Fibroblast of lung (primary cell): ENCODE measurements at regions not wholly inside any gene's neighbourhood (a gene's known extent, or its start where the extent isn't known, plus 50 kb on each side); places are given as distances from the start of the nearest gene placed in this dataset.

ENCODE experiments used
- DNase-seq, 2 donors: peaks; one replicate each; pipeline versions ENCODE4 v3.0.0 to v3.0.0-alpha.2; 2010; ENCODE audit warnings: low read depth in 2 of 2
- H2AFZ ChIP-seq: 2 replicates; pipeline ENCODE4 v1.5.1; 2012; ENCODE audit warnings: low read length, control low read depth, inconsistent platforms
- H3K27ac ChIP-seq: 2 replicates; pipeline ENCODE4 v1.5.1; 2011; ENCODE audit warnings: low read length, control low read depth; ENCODE audit not compliant: insufficient read depth
- H3K27me3 ChIP-seq: 2 replicates; pipeline ENCODE4 v1.5.1; 2011; ENCODE audit warnings: mild to moderate bottlenecking, low read length; ENCODE audit not compliant: control insufficient read depth, insufficient read depth
- H3K36me3 ChIP-seq: 2 replicates; pipeline ENCODE4 v1.5.1; 2011; ENCODE audit warnings: low read length; ENCODE audit not compliant: control insufficient read depth, insufficient read depth
- H3K4me1 ChIP-seq: 2 replicates; pipeline ENCODE4 v1.5.1; 2011; ENCODE audit warnings: low read length; ENCODE audit not compliant: control insufficient read depth, insufficient read depth; ENCODE audit errors: extremely low read depth
- H3K4me2 ChIP-seq: 2 replicates; pipeline ENCODE4 v1.5.1; 2011; ENCODE audit warnings: low read length, control low read depth; ENCODE audit not compliant: insufficient read depth; ENCODE audit errors: extremely low read depth
- H3K4me3 ChIP-seq, 4 experiments: fragments of 200-600 bp in 1 of 4; sonication (generic) in 1 of 4; replicated peaks in 1 of 4; 2 replicates each; pipeline ENCODE4 v1.5.1; 2011 to 2016; ENCODE audit warnings: low read length in 4 of 4, low read depth in 3 of 4, mild to moderate bottlenecking in 3 of 4, control low read depth in 2 of 4, inconsistent platforms in 1 of 4, mixed read lengths in 1 of 4; ENCODE audit not compliant: insufficient read depth in 1 of 4; ENCODE audit errors: control extremely low read depth in 1 of 4
- H3K79me2 ChIP-seq: 2 replicates; pipeline ENCODE4 v1.5.1; 2012; ENCODE audit warnings: mild to moderate bottlenecking, low read length, inconsistent platforms; ENCODE audit not compliant: control insufficient read depth, insufficient read depth
- H3K9ac ChIP-seq: 2 replicates; pipeline ENCODE4 v1.5.1; 2011; ENCODE audit warnings: mild to moderate bottlenecking, low read length, control low read depth; ENCODE audit not compliant: insufficient read depth
- H3K9me3 ChIP-seq: 2 replicates; pipeline ENCODE4 v1.5.1; 2012; ENCODE audit warnings: low read depth, low read length; ENCODE audit not compliant: control insufficient read depth, insufficient read depth
- H4K20me1 ChIP-seq: 2 replicates; pipeline ENCODE4 v1.5.1; 2011; ENCODE audit warnings: low read length; ENCODE audit not compliant: control insufficient read depth, insufficient read depth; ENCODE audit errors: extremely low read depth
- CTCF ChIP-seq, 2 donors: IDR thresholded peaks in 1 of 2; conservative IDR thresholded peaks in 1 of 2; 1 replicate in 1 of 2; 2 replicates in 1 of 2; pipeline ENCODE4 v1.5.1; 2011 to 2012; ENCODE audit warnings: low read length in 2 of 2, control low read depth in 1 of 2, inconsistent platforms in 1 of 2, low read depth in 1 of 2, mild to moderate bottlenecking in 1 of 2
- EZH2 ChIP-seq: IDR thresholded peaks from 2 replicates; pipeline ENCODE4 v1.5.1; 2012; ENCODE audit warnings: low read length, control low read depth, mild to moderate bottlenecking; ENCODE audit errors: missing control alignments

GRCh38 chr21:35430260-35430659 is 381.2 kb upstream of the RUNX1 start:
- Histone ChIP-seq H3K9ac (no peak overlapping the region), H3K4me2 (no peak overlapping the region), H2AFZ (no peak overlapping the region), H3K9me3 (no peaks in the 10 kb centered on the region), H3K27ac (no peak overlapping the region), H3K36me3 (no peaks in the 10 kb centered on the region), H4K20me1 (no peaks in the 10 kb centered on the region), H3K79me2 (no peaks in the 10 kb centered on the region), H3K4me3 (no peak overlapping the region), H3K4me1 (no peaks in the 10 kb centered on the region), H3K27me3 (no peaks in the 10 kb centered on the region)
- no peak for DNase-seq
- no peak for TF ChIP-seq CTCF (conservative IDR thresholded peaks at IDR 0.05 in 1 of 2, IDR thresholded peaks at IDR 0.05 in 1 of 2; ENCODE audit: low read depth in 1 of 2, low read length in 2 of 2)
- no peak for TF ChIP-seq EZH2

- Histone ChIP-seq H3K4me1 (no peaks in the 10 kb centered on the region), H4K20me1 (no peaks in the 10 kb centered on the region), H3K27ac (no peak overlapping the region), H3K9me3 (no peaks in the 10 kb centered on the region), H3K4me2 (no peak overlapping the region), H2AFZ (no peak overlapping the region), H3K79me2 (no peaks in the 10 kb centered on the region), H3K4me3 (no peak overlapping the region), H3K9ac (no peak overlapping the region), H3K36me3 (no peaks in the 10 kb centered on the region), H3K27me3 (no peaks in the 10 kb centered on the region)
- DNase-seq: no peak
- TF ChIP-seq CTCF (conservative IDR thresholded peaks at IDR 0.05 in 1 of 2, IDR thresholded peaks at IDR 0.05 in 1 of 2; ENCODE audit: low read depth in 1 of 2, low read length in 2 of 2) (no peak), EZH2 (no peak)
Measured at GRCh38 chr21:35428937-35429336, 379.8 kb upstream of the RUNX1 start.

GRCh38 chr21:35428489-35428888 is 379.4 kb upstream of the RUNX1 start:
- H3K4me3 ChIP-seq: no peak overlapping the region

More at GRCh38 chr21:35428489-35428888, 379.4 kb upstream of the RUNX1 start:
- H3K27me3 ChIP-seq: no peaks in the 10 kb centered on the region
- H3K27ac ChIP-seq: no peak overlapping the region
- H4K20me1 ChIP-seq: no peaks in the 10 kb centered on the region
- no peaks in the 10 kb centered on the region for H3K79me2 ChIP-seq
- H2AFZ ChIP-seq: peak overlapping the region; percentile 2
- no peak overlapping the region for H3K9ac ChIP-seq
- DNase-seq: peak in 1 of 2 donors; percentile 50
- TF ChIP-seq CTCF (conservative IDR thresholded peaks at IDR 0.05 in 1 of 2, IDR thresholded peaks at IDR 0.05 in 1 of 2; ENCODE audit: low read depth in 1 of 2, low read length in 2 of 2): no peak
- no peak for TF ChIP-seq EZH2
- no peaks in the 10 kb centered on the region for H3K36me3 ChIP-seq
- H3K4me2 ChIP-seq: no peak overlapping the region
- no peaks in the 10 kb centered on the region for H3K4me1 ChIP-seq
- H3K9me3 ChIP-seq: no peaks in the 10 kb centered on the region
